ENCODE measurements at regions not wholly inside any gene's neighbourhood (a gene's known extent, or its start where the extent isn't known, plus 50 kb on each side); places are given as distances from the start of the nearest gene placed in this dataset.
A peak's percentile ranks its signal among the peaks of the same experiment; 100 is the strongest.

DNA sequence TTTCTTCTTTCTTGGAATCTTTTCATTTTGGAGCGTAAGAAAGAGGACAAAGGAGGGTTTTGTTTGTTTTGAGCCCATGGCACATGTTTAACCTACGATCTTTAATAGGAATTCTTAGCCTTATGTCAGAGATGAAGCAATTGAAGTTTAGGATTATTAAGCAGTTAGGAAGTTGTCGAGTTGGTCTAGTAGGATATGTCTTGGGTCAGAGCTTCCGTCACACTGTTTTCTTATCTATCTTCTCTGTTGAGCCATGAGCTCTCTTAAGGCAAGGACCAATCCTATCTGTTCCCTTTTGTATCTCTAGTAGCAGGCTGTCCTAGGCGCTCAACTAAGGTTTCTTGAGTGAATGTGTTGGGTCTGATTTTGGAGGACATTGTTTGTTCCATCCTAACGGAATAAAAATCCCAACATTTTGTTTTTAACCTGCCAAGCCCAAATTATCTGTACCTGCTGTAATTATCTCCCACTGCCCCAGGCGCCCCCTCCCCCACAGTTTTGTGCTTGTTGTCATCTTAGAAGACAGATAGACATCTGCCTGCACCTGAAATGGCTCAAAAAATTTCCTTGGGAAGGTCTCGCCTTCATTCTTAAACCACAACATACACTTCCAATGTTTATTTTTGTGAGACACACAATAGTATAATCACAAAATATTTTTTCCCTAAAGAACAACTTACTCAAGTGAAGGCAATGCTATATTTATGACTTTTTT, 95.3 kb upstream of the GADD45A start:
- in situ Hi-C loops (cut with HindIII; ENCODE audit: low pct_unique_long_range_greater_than_20kb, low sequenced_read_pairs) (no loop called here), intact Hi-C loops (cut with micrococcal nuclease; ENCODE audit: unreplicated experiment) (no loop called here)
- Histone ChIP-seq H3K4me3 (ENCODE audit: low read depth in 2 of 2, low read length in 2 of 2) (no peak overlapping the region), H3K27ac (ENCODE audit: low read length) (peak overlapping the region; percentile 37; the same call in 1 of the 2 replicates), H3K4me1 (ENCODE audit: control insufficient read depth, insufficient read depth, low read length) (no peaks in the 10 kb centered on the region), H3K27me3 (ENCODE audit: control insufficient read depth, insufficient read depth, low read length) (no peaks in the 10 kb centered on the region), H3K9me3 (ENCODE audit: control insufficient read depth, insufficient read depth, low read depth, low read length) (no peaks in the 10 kb centered on the region), H3K36me3 (ENCODE audit: control insufficient read depth, insufficient read depth, low read length) (no peaks in the 10 kb centered on the region)
- ATAC-seq (no peak), DNase-seq (ENCODE audit: low read depth, low spot score) (no peak)
- CTCF ChIA-PET: no interaction called here
- TF ChIP-seq REST (IDR thresholded peaks at IDR 0.05; ENCODE audit: insufficient read depth in 1 of 2, low read depth in 2 of 2, low read length in 1 of 2) (no peak), SIN3A (IDR thresholded peaks at IDR 0.05; ENCODE audit: borderline replicate concordance, insufficient read depth, low read depth, low read length) (no peak), CTCF (IDR thresholded peaks at IDR 0.05) (no peak), POLR2AphosphoS5 (IDR thresholded peaks at IDR 0.05; ENCODE audit: low read depth, low read length) (no peak), TCF7L2 (IDR thresholded peaks at IDR 0.05; ENCODE audit: low read depth, low read length) (no peak)
- POLR2A ChIA-PET: no interaction called here
- no TSS peak for BruUV-seq (replicated peaks)

GRCh38 chr1:67590329-67590728, 94.7 kb upstream of the GADD45A start:
- CTCF ChIA-PET: no interaction called here
- Histone ChIP-seq H3K4me3 (ENCODE audit: low read depth in 2 of 2, low read length in 2 of 2) (no peak overlapping the region), H3K9me3 (ENCODE audit: control insufficient read depth, insufficient read depth, low read depth, low read length) (no peaks in the 10 kb centered on the region), H3K36me3 (ENCODE audit: control insufficient read depth, insufficient read depth, low read length) (no peaks in the 10 kb centered on the region), H3K27me3 (ENCODE audit: control insufficient read depth, insufficient read depth, low read length) (no peaks in the 10 kb centered on the region), H3K27ac (ENCODE audit: low read length) (no peak overlapping the region; the same call in 1 of the 2 replicates), H3K4me1 (ENCODE audit: control insufficient read depth, insufficient read depth, low read length) (no peaks in the 10 kb centered on the region)
- no peak for DNase-seq (ENCODE audit: low read depth, low spot score)
- no peak for ATAC-seq
- POLR2A ChIA-PET: no interaction called here
- no TSS peak for BruUV-seq (replicated peaks)
- in situ Hi-C loops (cut with HindIII; ENCODE audit: low pct_unique_long_range_greater_than_20kb, low sequenced_read_pairs): no loop called here
- no peak for TF ChIP-seq SIN3A (IDR thresholded peaks at IDR 0.05; ENCODE audit: borderline replicate concordance, insufficient read depth, low read depth, low read length)
- TF ChIP-seq CTCF (IDR thresholded peaks at IDR 0.05): no peak
- TF ChIP-seq REST (IDR thresholded peaks at IDR 0.05; ENCODE audit: insufficient read depth in 1 of 2, low read depth in 2 of 2, low read length in 1 of 2): no peak
- no peak for TF ChIP-seq TCF7L2 (IDR thresholded peaks at IDR 0.05; ENCODE audit: low read depth, low read length)
- no peak for TF ChIP-seq POLR2AphosphoS5 (IDR thresholded peaks at IDR 0.05; ENCODE audit: low read depth, low read length)
- intact Hi-C loops (cut with micrococcal nuclease; ENCODE audit: unreplicated experiment): no loop called here
